ENCODE measurements at regions not wholly inside any gene's neighbourhood (a gene's known extent, or its start where the extent isn't known, plus 50 kb on each side); places are given as distances from the start of the nearest gene placed in this dataset.

GRCh38 chr5:152869971-152870370 is 464.9 kb upstream of the NMUR2 start:
- DNase-seq (ENCODE audit: low read depth in 3 of 3): no peak

GRCh38 chr5:152882621-152883020 is 477.5 kb upstream of the NMUR2 start:
- no peak for DNase-seq (ENCODE audit: low read depth in 3 of 3)

- DNase-seq (ENCODE audit: low read depth in 3 of 3): no peak
Observed at GRCh38 chr5:152883066-152883775, 478.1 kb upstream of the NMUR2 start.

GRCh38 chr5:152884006-152884405 is 478.9 kb upstream of the NMUR2 start:
- DNase-seq (ENCODE audit: low read depth in 3 of 3): no peak

GRCh38 chr5:152900332-152900731 is 495.3 kb upstream of the NMUR2 start:
- DNase-seq (ENCODE audit: low read depth in 3 of 3): no peak

GRCh38 chr5:152901754-152902153 is 496.7 kb upstream of the NMUR2 start:
- DNase-seq (ENCODE audit: low read depth in 3 of 3): no peak

- DNase-seq (ENCODE audit: low read depth in 3 of 3): no peak
Observed at GRCh38 chr5:152905286-152905685, 500.2 kb upstream of the NMUR2 start.

GRCh38 chr5:152907488-152908245 is 502.6 kb upstream of the NMUR2 start:
- no peak for DNase-seq (ENCODE audit: low read depth in 3 of 3)

- no peak for DNase-seq (ENCODE audit: low read depth in 3 of 3)
Observed at GRCh38 chr5:152912924-152913323, 507.8 kb upstream of the NMUR2 start.

- no peak for DNase-seq (ENCODE audit: low read depth in 3 of 3)
Observed at GRCh38 chr5:152932621-152933020, 527.5 kb upstream of the NMUR2 start.

GRCh38 chr5:152933056-152933455 is 528.0 kb upstream of the NMUR2 start:
- DNase-seq (ENCODE audit: low read depth in 3 of 3): no peak

GRCh38 chr5:152938630-152939029 is 533.6 kb upstream of the NMUR2 start:
- DNase-seq (ENCODE audit: low read depth in 3 of 3): no peak

GRCh38 chr5:152942633-152943336 is 537.7 kb upstream of the NMUR2 start:
- no peak for DNase-seq (ENCODE audit: low read depth in 3 of 3)

- DNase-seq (ENCODE audit: low read depth in 3 of 3): no peak
Observed at GRCh38 chr5:152953788-152954483, 536.5 kb upstream of the GRIA1 start.

GRCh38 chr5:152956943-152957613 is 533.4 kb upstream of the GRIA1 start:
- no peak for DNase-seq (ENCODE audit: low read depth in 3 of 3)

GRCh38 chr5:152978141-152978835 is 512.2 kb upstream of the GRIA1 start:
- DNase-seq (ENCODE audit: low read depth in 3 of 3): no peak

GRCh38 chr5:152987131-152987530 is 503.3 kb upstream of the GRIA1 start:
- DNase-seq (ENCODE audit: low read depth in 3 of 3): no peak

GRCh38 chr5:152990217-152990616 is 500.3 kb upstream of the GRIA1 start:
- DNase-seq (ENCODE audit: low read depth in 3 of 3): no peak

- no peak for DNase-seq (ENCODE audit: low read depth in 3 of 3)
Observed at GRCh38 chr5:152990649-152991048, 499.8 kb upstream of the GRIA1 start.

GRCh38 chr5:152994033-152994680 is 496.3 kb upstream of the GRIA1 start:
- no peak for DNase-seq (ENCODE audit: low read depth in 3 of 3)
